RWPE1 (cell line): ENCODE measurements at regions not wholly inside any gene's neighbourhood (a gene's known extent, or its start where the extent isn't known, plus 50 kb on each side); places are given as distances from the start of the nearest gene placed in this dataset.

Experiments used
- CTCF ChIA-PET: fragments of 350-600 bp; sonication (Branson Sonifier 250); formaldehyde crosslinking; extraction: SDS; loops from one replicate; lab custom pipeline; 2021; lab: Yijun Ruan, JAX
- POLR2A ChIA-PET: fragments of 400-600 bp; formaldehyde crosslinking; extraction: SDS; loops from one replicate; lab custom pipeline; 2020; ENCODE audit warnings: antibody characterized with exemption; ENCODE audit not compliant: low non-redundant PET; lab: Yijun Ruan, JAX
- DNase-seq: peaks from one replicate; pipeline ENCODE4 v3.0.0; 2012; ENCODE audit warnings: low spot score
- H3K27ac ChIP-seq: fragments of 450-650 bp; 2 replicates; pipeline ENCODE4 v1.5.1; 2017
- CTCF ChIP-seq: fragments of 450-650 bp; conservative IDR thresholded peaks from 2 replicates; pipeline ENCODE4 v1.5.1; 2017; ENCODE audit warnings: low read depth, mild to moderate bottlenecking

- DNase-seq = no peak
- CTCF ChIA-PET = no interaction called here
- POLR2A ChIA-PET = no interaction called here
- no peak for TF ChIP-seq CTCF
- no peak overlapping the region for H3K27ac ChIP-seq
Measured at GRCh38 chrX:42943051-42943974, 165.3 kb upstream of the PPP1R2C start.

GRCh38 chrX:42944381-42944998 is 166.5 kb upstream of the PPP1R2C start:
- TF ChIP-seq CTCF = no peak
- DNase-seq = no peak
- H3K27ac ChIP-seq = no peak overlapping the region
- CTCF ChIA-PET = no interaction called here
- POLR2A ChIA-PET = no interaction called here

- no peak for TF ChIP-seq CTCF
- CTCF ChIA-PET = no interaction called here
- POLR2A ChIA-PET = no interaction called here
- no peak overlapping the region for H3K27ac ChIP-seq
- DNase-seq = no peak
Measured at GRCh38 chrX:42946544-42947194, 168.7 kb upstream of the PPP1R2C start.

- CTCF ChIA-PET = interaction anchor here (0.5 kb wide), 1 partner anchor 17 kb away, joined by 3 read pairs; no protein-coding TSS in a partner anchor
- no peak for TF ChIP-seq CTCF
- no peak for DNase-seq
- no peak overlapping the region for H3K27ac ChIP-seq
- POLR2A ChIA-PET = interaction anchor here (0.6 kb wide), 1 partner anchor 15 kb away, joined by 3 read pairs; no protein-coding TSS in a partner anchor
Measured at GRCh38 chrX:42948723-42949657, 171.0 kb upstream of the PPP1R2C start.

GRCh38 chrX:42951747-42952146 is 173.8 kb upstream of the PPP1R2C start:
- no peak overlapping the region for H3K27ac ChIP-seq
- CTCF ChIA-PET = no interaction called here
- POLR2A ChIA-PET = no interaction called here
- DNase-seq = no peak
- TF ChIP-seq CTCF = no peak
